Panc1 (cell line): ENCODE measurements at regions not wholly inside any gene's neighbourhood (a gene's known extent, or its start where the extent isn't known, plus 50 kb on each side); places are given as distances from the start of the nearest gene placed in this dataset.

Experiments
- CTCF ChIP-seq: fragments of 450-650 bp; IDR thresholded peaks from 2 replicates; pipeline ENCODE4 v1.5.1; 2017; ENCODE audit warnings: mild to moderate bottlenecking
- SIN3A ChIP-seq: IDR thresholded peaks from 2 replicates; pipeline ENCODE4 v1.6.1; 2012; ENCODE audit warnings: low read depth, mild to moderate bottlenecking, low read length, moderate library complexity, borderline replicate concordance; ENCODE audit not compliant: insufficient read depth

- no peak for TF ChIP-seq CTCF
- no peak for TF ChIP-seq SIN3A
These were observed 480.0 kb downstream of the TMEM38B start for GRCh38 chr9:106174346-106174745.
